H1 (cell line): ENCODE measurements at regions not wholly inside any gene's neighbourhood (a gene's known extent, or its start where the extent isn't known, plus 50 kb on each side); places are given as distances from the start of the nearest gene placed in this dataset.

Experiments
- ASH2L ChIP-seq: fragments of 200-600, 300-600 bp; sonication (generic); IDR thresholded peaks from one replicate; pipeline ENCODE4 v1.7.1; 2017; ENCODE audit warnings: low read length
- CBX8 ChIP-seq: fragments of 300-800, 300-1000 bp; sonication (generic); IDR thresholded peaks from 2 replicates; pipeline ENCODE4 v1.7.1; 2016; ENCODE audit warnings: low read depth, low read length, borderline replicate concordance
- CHD1 ChIP-seq: IDR thresholded peaks from 2 replicates; pipeline ENCODE4 v1.6.1; 2012; ENCODE audit warnings: low read depth, low read length, improper control_type of control experiment
- CHD7 ChIP-seq: fragments of 300-600 bp; sonication (generic); IDR thresholded peaks from 2 replicates; pipeline ENCODE4 v1.7.1; 2012; ENCODE audit warnings: low read length, moderate library complexity, mild to moderate bottlenecking, inconsistent platforms; ENCODE audit not compliant: insufficient replicate concordance
- EP300 ChIP-seq, 2 experiments: IDR thresholded peaks; 1 replicate in 1 of 2; 2 replicates in 1 of 2; pipeline ENCODE4 v1.6.1; 2011 to 2012; ENCODE audit warnings: low read depth in 2 of 2, low read length in 2 of 2, mild to moderate bottlenecking in 2 of 2, borderline replicate concordance in 1 of 2, inconsistent platforms in 1 of 2, moderate library complexity in 1 of 2
- MAX ChIP-seq: IDR thresholded peaks from 2 replicates; pipeline ENCODE4 v1.6.1; 2012; ENCODE audit warnings: inconsistent platforms
- RFX5 ChIP-seq: IDR thresholded peaks from 2 replicates; pipeline ENCODE4 v1.6.1; 2011; ENCODE audit warnings: low read depth, low read length, improper control_type of control experiment, borderline replicate concordance
- RXRA ChIP-seq: IDR thresholded peaks from 2 replicates; pipeline ENCODE4 v1.6.1; 2011; ENCODE audit warnings: low read depth, mild to moderate bottlenecking, low read length, moderate library complexity; ENCODE audit not compliant: insufficient read depth
- TAF1 ChIP-seq: IDR thresholded peaks from 2 replicates; pipeline ENCODE4 v1.6.1; 2011; ENCODE audit warnings: mild to moderate bottlenecking, low read depth, low read length
- YY1 ChIP-seq: IDR thresholded peaks from 2 replicates; pipeline ENCODE4 v1.6.1; 2011; ENCODE audit warnings: low read depth, mild to moderate bottlenecking, low read length

- no peak for TF ChIP-seq CHD7
- no peak for TF ChIP-seq TAF1
- TF ChIP-seq ASH2L = no peak
- TF ChIP-seq CHD1 = no peak
- no peak for TF ChIP-seq RFX5
- TF ChIP-seq CBX8 = no peak
- no peak for TF ChIP-seq EP300 (IDR thresholded peaks at IDR 0.05; ENCODE audit: borderline replicate concordance in 1 of 2, low read depth in 2 of 2, low read length in 2 of 2)
- no peak for TF ChIP-seq YY1
- no peak for TF ChIP-seq RXRA
- TF ChIP-seq MAX = no peak
- TF ChIP-seq, all 59 proteins: peak for 0
These were observed 227.4 kb upstream of the FAT3 start (continued) for GRCh38 chr11:91997226-91997625.
